ENCODE measurements at regions not wholly inside any gene's neighbourhood (a gene's known extent, or its start where the extent isn't known, plus 50 kb on each side); places are given as distances from the start of the nearest gene placed in this dataset.

- no peak for DNase-seq (ENCODE audit: low read depth)
- no peak overlapping the region for H3K4me3 ChIP-seq (ENCODE audit: low read depth, low read length)
- TF ChIP-seq CTCF (IDR thresholded peaks at IDR 0.05; ENCODE audit: insufficient read depth, low read length), result no peak
Observed at GRCh38 chr6:141501616-141502015, 631.1 kb upstream of the GJE1 start.

- TF ChIP-seq CTCF (IDR thresholded peaks at IDR 0.05; ENCODE audit: insufficient read depth, low read length), result no peak
- DNase-seq (ENCODE audit: low read depth), result peak; percentile 11
- no peak overlapping the region for H3K4me3 ChIP-seq (ENCODE audit: low read depth, low read length)
Observed at GRCh38 chr6:141498977-141499376, 633.7 kb upstream of the GJE1 start.

DNA sequence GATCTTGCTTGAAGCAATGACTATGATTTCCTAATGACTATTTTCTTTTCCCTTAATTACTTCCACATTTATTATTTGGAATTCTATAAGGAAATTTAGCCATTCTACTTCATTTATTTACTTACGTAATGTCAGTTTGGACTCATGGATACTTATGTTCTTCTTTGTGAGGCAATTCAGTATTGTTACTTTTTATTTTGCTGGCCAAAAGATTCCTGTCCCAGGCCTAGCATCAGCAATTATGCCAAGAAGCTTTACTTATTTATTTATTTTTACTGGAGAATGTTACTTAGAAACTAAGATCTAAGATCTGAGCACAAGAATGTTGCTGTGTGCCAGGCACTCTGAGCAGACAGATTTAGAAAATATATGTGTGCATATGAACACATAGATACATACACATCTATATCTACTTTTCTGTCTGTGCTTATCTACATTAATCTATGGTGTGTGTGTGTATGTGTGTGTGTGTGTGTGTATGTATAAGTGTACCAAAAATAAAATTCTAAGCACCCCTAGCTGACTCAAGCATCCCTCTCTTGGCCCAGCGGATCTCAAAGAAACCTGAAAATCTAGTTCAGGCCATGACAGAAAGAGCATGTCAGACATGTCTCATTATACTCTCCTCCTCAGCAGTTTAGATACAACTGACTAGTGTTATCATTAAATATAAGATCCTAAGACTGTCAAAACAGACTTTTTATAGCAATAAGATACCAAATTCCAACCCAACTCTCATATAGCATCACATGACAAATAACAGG, 640.0 kb upstream of the GJE1 start:
- DNase-seq (ENCODE audit: low read depth), result peak; percentile 6
- H3K4me3 ChIP-seq (ENCODE audit: low read depth, low read length), result no peak overlapping the region

DNA sequence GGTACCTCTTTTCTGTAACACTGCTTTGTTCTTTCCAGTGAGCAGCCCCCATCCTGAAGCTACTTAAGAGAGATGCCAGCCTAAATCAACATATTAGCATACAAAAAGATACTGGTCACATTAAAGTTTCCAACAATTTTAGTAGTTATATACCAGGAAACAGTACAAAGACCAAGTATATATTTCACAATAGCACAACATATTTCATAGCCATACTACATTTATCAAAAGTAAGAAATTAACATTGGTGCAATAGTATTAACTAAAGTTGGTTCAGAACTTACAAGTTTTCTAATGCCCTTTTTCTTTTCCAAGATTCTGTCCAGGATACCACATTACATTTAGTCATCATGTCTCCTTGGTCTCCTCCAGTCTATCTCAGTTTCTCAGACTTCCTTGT, 641.0 kb upstream of the GJE1 start:
- H3K4me3 ChIP-seq (ENCODE audit: low read depth, low read length), result no peak overlapping the region
- DNase-seq (ENCODE audit: low read depth), result peak; percentile 12
- no peak for TF ChIP-seq CTCF (IDR thresholded peaks at IDR 0.05; ENCODE audit: insufficient read depth, low read length)

More for the DNA sequence above, 640.0 kb upstream of the GJE1 start:
- TF ChIP-seq CTCF (IDR thresholded peaks at IDR 0.05; ENCODE audit: insufficient read depth, low read length), result no peak

GRCh38 chr6:141490982-141491381, 641.7 kb upstream of the GJE1 start:
- no peak for TF ChIP-seq CTCF (IDR thresholded peaks at IDR 0.05; ENCODE audit: insufficient read depth, low read length)
- no peak for DNase-seq (ENCODE audit: low read depth)
- no peak overlapping the region for H3K4me3 ChIP-seq (ENCODE audit: low read depth, low read length)

DNA sequence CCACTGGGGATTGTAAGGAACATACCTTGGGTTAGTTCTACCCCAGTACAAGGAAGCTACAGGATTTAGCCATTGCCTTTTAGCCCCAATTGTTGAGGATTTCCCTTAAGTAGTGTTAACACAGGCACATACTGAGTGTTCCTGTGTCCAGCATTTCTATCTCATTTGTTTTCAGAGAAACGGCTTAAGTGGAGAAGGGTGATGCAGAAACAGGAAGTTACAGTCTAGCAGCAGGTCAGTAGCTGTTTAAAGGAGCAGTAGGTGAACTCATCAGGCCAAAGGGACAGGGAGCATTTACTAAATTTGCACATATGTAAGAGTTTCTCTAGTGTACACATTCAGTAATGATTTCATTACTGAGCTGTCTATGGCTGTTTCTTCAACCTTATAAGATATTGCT, 644.2 kb upstream of the GJE1 start:
- DNase-seq (ENCODE audit: low read depth), result peak; percentile 17
- no peak overlapping the region for H3K4me3 ChIP-seq (ENCODE audit: low read depth, low read length)
- TF ChIP-seq CTCF (IDR thresholded peaks at IDR 0.05; ENCODE audit: insufficient read depth, low read length), result no peak

DNA sequence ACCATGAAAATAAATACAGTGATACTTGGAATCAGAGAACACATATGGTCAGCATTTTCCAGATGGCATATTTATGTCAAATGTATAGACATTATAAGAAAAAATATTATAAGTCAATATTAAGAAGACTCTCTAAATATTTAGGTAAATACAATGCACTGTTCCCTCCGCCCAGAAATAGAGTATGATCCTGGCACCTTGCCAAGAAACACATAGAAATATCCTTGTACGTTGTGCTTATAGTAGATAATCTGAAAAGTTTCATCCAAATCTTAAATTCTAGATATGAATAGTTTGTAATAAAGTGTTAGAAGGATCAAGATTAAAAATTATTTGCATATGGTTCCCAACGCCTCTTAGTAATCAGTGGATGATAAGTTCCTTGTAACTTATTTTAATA, 645.8 kb upstream of the GJE1 start:
- no peak overlapping the region for H3K4me3 ChIP-seq (ENCODE audit: low read depth, low read length)
- no peak for DNase-seq (ENCODE audit: low read depth)
- no peak for TF ChIP-seq CTCF (IDR thresholded peaks at IDR 0.05; ENCODE audit: insufficient read depth, low read length)
